Activated CD4-positive, alpha-beta memory T cell treated with anti-CD3 and anti-CD28 coated beads for 36 hours (primary cell): ENCODE measurements at regions not wholly inside any gene's neighbourhood (a gene's known extent, or its start where the extent isn't known, plus 50 kb on each side); places are given as distances from the start of the nearest gene placed in this dataset.

Experiments used
- CTCF ChIA-PET: fragments of 350-600 bp; sonication (Branson Sonifier 250); formaldehyde crosslinking; loops from one replicate; lab custom pipeline; 2021; ENCODE audit warnings: antibody characterized with exemption, inconsistent platforms; lab: Charles Lee
- POLR2A ChIA-PET: fragments of 350-600 bp; sonication (Branson Sonifier 250); formaldehyde crosslinking; loops from one replicate; lab custom pipeline; 2021; ENCODE audit warnings: antibody characterized with exemption; lab: Charles Lee
- DNase-seq: peaks from one replicate; pipeline ENCODE4 v3.0.0-alpha.2; 2020
- H3K27ac Mint-ChIP-seq: one replicate; pipeline ENCODE4 v1.8.0; 2021; ENCODE audit warnings: mixed read lengths
- H3K27me3 Mint-ChIP-seq: one replicate; pipeline ENCODE4 v1.8.0; 2021; ENCODE audit warnings: mixed read lengths
- H3K36me3 Mint-ChIP-seq: one replicate; pipeline ENCODE4 v1.8.0; 2021; ENCODE audit warnings: mixed read lengths
- H3K4me1 Mint-ChIP-seq: one replicate; pipeline ENCODE4 v1.8.0; 2021; ENCODE audit warnings: low read depth, mixed read lengths
- H3K4me3 Mint-ChIP-seq: one replicate; pipeline ENCODE4 v1.8.0; 2021; ENCODE audit warnings: mild to moderate bottlenecking, mixed read lengths
- H3K9me3 Mint-ChIP-seq: one replicate; pipeline ENCODE4 v1.8.0; 2021; ENCODE audit warnings: mixed read lengths
- intact Hi-C: fragments of 100-400 bp; cut with micrococcal nuclease; formaldehyde crosslinking; loops from one replicate; pipeline ENCODE4 v1.15.1; 2023

- Mint-ChIP-seq H3K27me3 (no peaks in the 10 kb centered on the region), H3K4me3 (no peak overlapping the region), H3K4me1 (no peaks in the 10 kb centered on the region), H3K36me3 (no peaks in the 10 kb centered on the region), H3K27ac (no peak overlapping the region), H3K9me3 (peaks cover 9% of the 10 kb centered on the region)
- no peak for DNase-seq
- ChIA-PET CTCF (no interaction called here), POLR2A (no interaction called here)
- intact Hi-C loops: no loop called here
Measured at GRCh38 chr21:19724081-19724480, 1274.1 kb upstream of the NCAM2 start.

GRCh38 chr21:19731251-19731650 is 1267.0 kb upstream of the NCAM2 start:
- no peaks in the 10 kb centered on the region for H3K27me3 Mint-ChIP-seq
- H3K4me1 Mint-ChIP-seq: no peaks in the 10 kb centered on the region
- intact Hi-C loops: no loop called here
- no peak overlapping the region for H3K4me3 Mint-ChIP-seq
- H3K9me3 Mint-ChIP-seq: peaks cover 16% of the 10 kb centered on the region
- no peaks in the 10 kb centered on the region for H3K36me3 Mint-ChIP-seq
- ChIA-PET CTCF (no interaction called here), POLR2A (no interaction called here)
- no peak for DNase-seq
- no peak overlapping the region for H3K27ac Mint-ChIP-seq

GRCh38 chr21:19759836-19760235 is 1238.4 kb upstream of the NCAM2 start:
- no peaks in the 10 kb centered on the region for H3K4me1 Mint-ChIP-seq
- no peaks in the 10 kb centered on the region for H3K27me3 Mint-ChIP-seq
- CTCF ChIA-PET: no interaction called here
- DNase-seq: no peak
- no peak overlapping the region for H3K4me3 Mint-ChIP-seq
- H3K36me3 Mint-ChIP-seq: no peaks in the 10 kb centered on the region
- intact Hi-C loops: no loop called here
- peaks cover 28% of the 10 kb centered on the region for H3K9me3 Mint-ChIP-seq
- no peak overlapping the region for H3K27ac Mint-ChIP-seq
- POLR2A ChIA-PET: no interaction called here

GRCh38 chr21:19767546-19767945 is 1230.7 kb upstream of the NCAM2 start:
- no peaks in the 10 kb centered on the region for H3K36me3 Mint-ChIP-seq
- intact Hi-C loops: no loop called here
- H3K9me3 Mint-ChIP-seq: peaks cover 12% of the 10 kb centered on the region
- H3K4me1 Mint-ChIP-seq: no peaks in the 10 kb centered on the region
- no peaks in the 10 kb centered on the region for H3K27me3 Mint-ChIP-seq
- H3K27ac Mint-ChIP-seq: no peak overlapping the region
- ChIA-PET CTCF (no interaction called here), POLR2A (no interaction called here)
- H3K4me3 Mint-ChIP-seq: no peak overlapping the region
- no peak for DNase-seq

- CTCF ChIA-PET: no interaction called here
- Mint-ChIP-seq H3K9me3 (peaks cover 11% of the 10 kb centered on the region), H3K4me3 (no peak overlapping the region), H3K27me3 (no peaks in the 10 kb centered on the region), H3K4me1 (no peaks in the 10 kb centered on the region), H3K36me3 (no peaks in the 10 kb centered on the region), H3K27ac (no peak overlapping the region)
- POLR2A ChIA-PET: no interaction called here
- intact Hi-C loops: no loop called here
- DNase-seq: no peak
Measured at GRCh38 chr21:19771881-19772280, 1226.3 kb upstream of the NCAM2 start.

GRCh38 chr21:19776076-19776475 is 1222.1 kb upstream of the NCAM2 start:
- H3K36me3 Mint-ChIP-seq: no peaks in the 10 kb centered on the region
- intact Hi-C loops: no loop called here
- H3K4me1 Mint-ChIP-seq: no peaks in the 10 kb centered on the region
- no peaks in the 10 kb centered on the region for H3K27me3 Mint-ChIP-seq
- ChIA-PET CTCF (no interaction called here), POLR2A (no interaction called here)
- H3K4me3 Mint-ChIP-seq: no peak overlapping the region
- no peak overlapping the region for H3K27ac Mint-ChIP-seq
- no peak for DNase-seq
- H3K9me3 Mint-ChIP-seq: peaks cover 22% of the 10 kb centered on the region

- ChIA-PET POLR2A (no interaction called here), CTCF (no interaction called here)
- no peak for DNase-seq
- Mint-ChIP-seq H3K27me3 (no peaks in the 10 kb centered on the region), H3K4me1 (no peaks in the 10 kb centered on the region), H3K36me3 (no peaks in the 10 kb centered on the region), H3K9me3 (peaks cover 45% of the 10 kb centered on the region), H3K4me3 (no peak overlapping the region), H3K27ac (no peak overlapping the region)
- intact Hi-C loops: no loop called here
Measured at GRCh38 chr21:19781881-19782652, 1216.1 kb upstream of the NCAM2 start.

- H3K9me3 Mint-ChIP-seq: peaks cover 33% of the 10 kb centered on the region
- H3K4me1 Mint-ChIP-seq: no peaks in the 10 kb centered on the region
- CTCF ChIA-PET: no interaction called here
- no peak overlapping the region for H3K4me3 Mint-ChIP-seq
- DNase-seq: no peak
- POLR2A ChIA-PET: no interaction called here
- H3K27me3 Mint-ChIP-seq: no peaks in the 10 kb centered on the region
- intact Hi-C loops: no loop called here
- H3K36me3 Mint-ChIP-seq: no peaks in the 10 kb centered on the region
- H3K27ac Mint-ChIP-seq: no peak overlapping the region
Measured at GRCh38 chr21:19785941-19786340, 1212.3 kb upstream of the NCAM2 start.

- ChIA-PET POLR2A (no interaction called here), CTCF (interaction anchor here (0.6 kb wide), 1 partner anchor 691 kb away, joined by 3 read pairs; no protein-coding TSS in a partner anchor)
- Mint-ChIP-seq H3K4me1 (no peaks in the 10 kb centered on the region), H3K4me3 (no peak overlapping the region), H3K36me3 (no peaks in the 10 kb centered on the region), H3K27ac (no peak overlapping the region), H3K27me3 (no peaks in the 10 kb centered on the region), H3K9me3 (peaks cover 16% of the 10 kb centered on the region)
- DNase-seq: no peak
- intact Hi-C loops: no loop called here
Measured at GRCh38 chr21:19792004-19792403, 1206.2 kb upstream of the NCAM2 start.

GRCh38 chr21:19807201-19807600 is 1191.0 kb upstream of the NCAM2 start:
- CTCF ChIA-PET: no interaction called here
- intact Hi-C loops: no loop called here

GRCh38 chr21:19810779-19811178 is 1187.4 kb upstream of the NCAM2 start:
- ChIA-PET POLR2A (no interaction called here), CTCF (no interaction called here)
- peaks cover 24% of the 10 kb centered on the region for H3K9me3 Mint-ChIP-seq
- no peak overlapping the region for H3K4me3 Mint-ChIP-seq
- intact Hi-C loops: no loop called here
- no peaks in the 10 kb centered on the region for H3K27me3 Mint-ChIP-seq
- H3K27ac Mint-ChIP-seq: no peak overlapping the region
- DNase-seq: no peak
- H3K4me1 Mint-ChIP-seq: no peaks in the 10 kb centered on the region
- no peaks in the 10 kb centered on the region for H3K36me3 Mint-ChIP-seq

More at GRCh38 chr21:19807201-19807600, 1191.0 kb upstream of the NCAM2 start:
- no peak for DNase-seq
- no peaks in the 10 kb centered on the region for H3K4me1 Mint-ChIP-seq
- H3K9me3 Mint-ChIP-seq: peaks cover 2% of the 10 kb centered on the region
- H3K4me3 Mint-ChIP-seq: no peak overlapping the region
- H3K36me3 Mint-ChIP-seq: no peaks in the 10 kb centered on the region
- no peaks in the 10 kb centered on the region for H3K27me3 Mint-ChIP-seq
- POLR2A ChIA-PET: no interaction called here
- H3K27ac Mint-ChIP-seq: no peak overlapping the region

GRCh38 chr21:19830446-19830845 is 1167.8 kb upstream of the NCAM2 start:
- no peaks in the 10 kb centered on the region for H3K27me3 Mint-ChIP-seq
- no peak for DNase-seq

GRCh38 chr21:19832551-19832950 is 1165.7 kb upstream of the NCAM2 start:
- intact Hi-C loops: no loop called here
- Mint-ChIP-seq H3K4me1 (no peaks in the 10 kb centered on the region), H3K36me3 (no peaks in the 10 kb centered on the region), H3K27me3 (no peaks in the 10 kb centered on the region), H3K27ac (no peak overlapping the region), H3K9me3 (peaks cover 19% of the 10 kb centered on the region), H3K4me3 (no peak overlapping the region)
- CTCF ChIA-PET: no interaction called here
- POLR2A ChIA-PET: no interaction called here
- no peak for DNase-seq

More at GRCh38 chr21:19830446-19830845, 1167.8 kb upstream of the NCAM2 start:
- CTCF ChIA-PET: no interaction called here
- no peak overlapping the region for H3K4me3 Mint-ChIP-seq
- H3K4me1 Mint-ChIP-seq: no peaks in the 10 kb centered on the region
- H3K9me3 Mint-ChIP-seq: peaks cover 19% of the 10 kb centered on the region
- POLR2A ChIA-PET: no interaction called here
- no peak overlapping the region for H3K27ac Mint-ChIP-seq
- intact Hi-C loops: no loop called here
- no peaks in the 10 kb centered on the region for H3K36me3 Mint-ChIP-seq
